ENCODE measurements at regions not wholly inside any gene's neighbourhood (a gene's known extent, or its start where the extent isn't known, plus 50 kb on each side); places are given as distances from the start of the nearest gene placed in this dataset.
"Not testable (repeated sequence)": the region's sequence is repeated elsewhere in the genome, so short reads cannot be mapped to it uniquely, and the experiment has no call there.

GRCh38 chr6:141906569-141907080, 226.1 kb upstream of the GJE1 start:
- no peak for DNase-seq (ENCODE audit: low spot score)
- no peak for TF ChIP-seq CTCF (IDR thresholded peaks at IDR 0.05; ENCODE audit: borderline replicate concordance, control extremely low read depth, extremely low read depth, insufficient read depth, missing control alignments)
- in situ Hi-C loops (cut with MboI; ENCODE audit: low sequenced_read_pairs, unreplicated experiment) = no loop called here

GRCh38 chr6:141890661-141891060, 242.1 kb upstream of the GJE1 start:
- in situ Hi-C loops (cut with MboI; ENCODE audit: low sequenced_read_pairs, unreplicated experiment) = no loop called here
- DNase-seq (ENCODE audit: low spot score) = no peak

DNA sequence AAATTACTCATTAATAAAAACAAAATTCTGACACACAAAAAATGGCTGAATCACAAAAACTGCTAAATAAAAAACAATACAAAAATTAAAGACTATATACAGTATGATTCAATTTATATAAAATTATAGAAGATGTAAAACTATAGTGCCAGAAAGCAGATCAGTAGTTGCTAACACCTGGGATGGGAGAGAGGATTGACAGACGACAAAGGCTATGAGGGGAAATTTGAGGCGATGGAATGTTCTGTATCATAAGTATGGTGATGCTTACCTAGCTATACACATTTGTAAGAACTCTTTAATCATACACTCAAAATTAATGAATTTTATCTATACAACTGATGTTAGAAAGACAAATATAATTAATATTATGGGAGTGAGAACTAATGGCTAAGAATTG, 247.9 kb upstream of the GJE1 start:
- no peak for DNase-seq (ENCODE audit: low spot score)
- in situ Hi-C loops (cut with MboI; ENCODE audit: low sequenced_read_pairs, unreplicated experiment) = no loop called here
- TF ChIP-seq CTCF (IDR thresholded peaks at IDR 0.05; ENCODE audit: borderline replicate concordance, control extremely low read depth, extremely low read depth, insufficient read depth, missing control alignments) = no peak

More at GRCh38 chr6:141890661-141891060, 242.1 kb upstream of the GJE1 start:
- no peak for TF ChIP-seq CTCF (IDR thresholded peaks at IDR 0.05; ENCODE audit: borderline replicate concordance, control extremely low read depth, extremely low read depth, insufficient read depth, missing control alignments)

- in situ Hi-C loops (cut with MboI; ENCODE audit: low sequenced_read_pairs, unreplicated experiment) = no loop called here
- DNase-seq (ENCODE audit: low spot score) = no peak
- no peak for TF ChIP-seq CTCF (IDR thresholded peaks at IDR 0.05; ENCODE audit: borderline replicate concordance, control extremely low read depth, extremely low read depth, insufficient read depth, missing control alignments)
Observed at GRCh38 chr6:141878686-141879085, 254.0 kb upstream of the GJE1 start.

DNA sequence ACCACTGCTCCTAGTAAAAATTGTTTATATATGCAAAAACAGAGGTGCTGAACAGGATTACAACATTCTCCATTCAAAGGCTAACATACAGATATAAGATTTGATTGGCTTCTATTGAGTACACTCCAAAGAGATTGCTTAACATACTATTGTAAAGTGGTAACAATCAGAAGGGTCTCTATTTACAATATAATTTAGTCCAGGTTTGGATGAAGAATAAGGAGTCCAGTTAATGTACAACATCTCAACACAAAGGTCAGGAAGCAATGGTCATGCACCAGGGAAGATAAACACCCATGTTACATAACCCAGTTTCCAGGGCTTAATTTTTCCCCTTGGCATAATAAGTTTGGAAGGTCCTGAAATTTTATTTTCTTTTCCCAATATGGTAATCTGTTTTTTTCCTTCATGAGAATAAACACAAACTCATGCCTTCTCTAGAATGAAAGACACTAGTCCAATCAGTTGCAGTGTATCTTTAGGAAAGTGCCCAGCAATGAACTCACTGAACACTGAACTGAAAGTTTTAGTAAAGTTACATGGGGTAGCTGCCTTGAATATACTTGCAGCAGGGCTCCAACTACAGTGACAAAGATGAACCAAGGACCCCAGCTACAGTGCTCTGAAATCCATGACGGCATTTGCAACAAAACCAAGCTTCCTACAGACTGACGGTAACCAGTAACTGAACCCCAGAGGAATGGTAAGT, 255.3 kb upstream of the GJE1 start:
- in situ Hi-C loops (cut with MboI; ENCODE audit: low sequenced_read_pairs, unreplicated experiment) = no loop called here
- TF ChIP-seq CTCF (IDR thresholded peaks at IDR 0.05; ENCODE audit: borderline replicate concordance, control extremely low read depth, extremely low read depth, insufficient read depth, missing control alignments) = no peak
- no peak for DNase-seq (ENCODE audit: low spot score)

- no peak for DNase-seq (ENCODE audit: low spot score)
- in situ Hi-C loops (cut with MboI; ENCODE audit: low sequenced_read_pairs, unreplicated experiment) = no loop called here
- no peak for TF ChIP-seq CTCF (IDR thresholded peaks at IDR 0.05; ENCODE audit: borderline replicate concordance, control extremely low read depth, extremely low read depth, insufficient read depth, missing control alignments)
Observed at GRCh38 chr6:141874930-141875602, 257.7 kb upstream of the GJE1 start.

DNA sequence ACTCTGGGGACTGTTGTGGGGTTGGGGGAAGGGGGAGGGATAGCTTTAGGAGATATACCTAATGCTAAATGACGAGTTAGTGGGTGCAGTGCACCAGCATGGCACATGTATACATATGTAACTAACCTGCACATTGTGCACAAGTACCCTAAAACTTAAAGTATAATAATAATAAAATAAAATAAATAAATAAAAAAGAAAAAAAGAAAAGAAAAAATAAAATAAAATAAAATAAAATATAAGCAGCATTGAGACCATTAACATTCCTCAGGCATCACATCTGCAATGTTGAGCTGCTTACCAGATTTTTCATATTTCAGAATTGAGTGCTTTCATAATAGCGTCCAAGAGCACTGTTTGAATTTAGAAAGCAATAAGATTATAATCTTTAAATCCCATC, 263.2 kb upstream of the GJE1 start:
- in situ Hi-C loops (cut with MboI; ENCODE audit: low sequenced_read_pairs, unreplicated experiment) = not testable (repeated sequence)

More for the DNA sequence above, 263.2 kb upstream of the GJE1 start:
- not testable (repeated sequence) for DNase-seq (ENCODE audit: low spot score)
